ENCODE measurements at regions not wholly inside any gene's neighbourhood (a gene's known extent, or its start where the extent isn't known, plus 50 kb on each side); places are given as distances from the start of the nearest gene placed in this dataset.

- TF ChIP-seq CTCF (IDR thresholded peaks at IDR 0.05), result no peak
- no peak for TF ChIP-seq POLR2A (IDR thresholded peaks at IDR 0.05)
Measured at GRCh38 chr4:53752124-53752523, 160.8 kb upstream of the LNX1 start.
